Loucy (cell line): ENCODE measurements at regions not wholly inside any gene's neighbourhood (a gene's known extent, or its start where the extent isn't known, plus 50 kb on each side); places are given as distances from the start of the nearest gene placed in this dataset.
"Not testable (repeated sequence)": the region's sequence is repeated elsewhere in the genome, so short reads cannot be mapped to it uniquely, and the experiment has no call there.

Experiments
- H2AFZ ChIP-seq: fragments of 200-600 bp; sonication (generic); 2 replicates; pipeline ENCODE4 v1.6.0; 2016; ENCODE audit warnings: antibody characterized with exemption, mild to moderate bottlenecking, low read length, moderate library complexity
- H3F3A ChIP-seq: fragments of 200-600 bp; 2 replicates; pipeline ENCODE4 v1.6.0; 2016; ENCODE audit warnings: antibody characterized with exemption, low read depth, mild to moderate bottlenecking
- H3K27me3 ChIP-seq: fragments of 200-600 bp; sonication (generic); 2 replicates; pipeline ENCODE4 v1.6.1; 2014; ENCODE audit warnings: low read length, mild to moderate bottlenecking; ENCODE audit not compliant: insufficient read depth, poor library complexity, severe bottlenecking
- H3K36me3 ChIP-seq: fragments of 200-600 bp; sonication (generic); 2 replicates; pipeline ENCODE4 v1.6.1; 2016; ENCODE audit warnings: low read length; ENCODE audit not compliant: insufficient read depth
- H3K4me1 ChIP-seq: fragments of 200-600 bp; sonication (generic); 2 replicates; pipeline ENCODE4 v1.5.1; 2014; ENCODE audit warnings: low read length, mild to moderate bottlenecking; ENCODE audit not compliant: insufficient read depth, poor library complexity, severe bottlenecking
- H3K4me2 ChIP-seq: fragments of 200-600 bp; sonication (generic); 2 replicates; pipeline ENCODE4 v1.6.0; 2014; ENCODE audit warnings: antibody characterized with exemption, low read length, low read depth, mild to moderate bottlenecking; ENCODE audit not compliant: poor library complexity, severe bottlenecking
- H3K4me3 ChIP-seq: fragments of 200-600 bp; sonication (generic); 2 replicates; pipeline ENCODE4 v1.5.1; 2014; ENCODE audit warnings: low read length, mild to moderate bottlenecking, mixed read lengths; ENCODE audit not compliant: poor library complexity, severe bottlenecking
- H3K79me2 ChIP-seq: fragments of 200-600 bp; sonication (generic); 2 replicates; pipeline ENCODE4 v1.6.1; 2014; ENCODE audit warnings: low read length; ENCODE audit not compliant: insufficient read depth
- H3K9ac ChIP-seq: fragments of 200-600 bp; sonication (generic); 2 replicates; pipeline ENCODE4 v1.6.0; 2014; ENCODE audit warnings: mild to moderate bottlenecking, low read depth, low read length, moderate library complexity; ENCODE audit not compliant: poor library complexity, severe bottlenecking
- H3K9me2 ChIP-seq: fragments of 200-600 bp; sonication (generic); replicated peaks from 2 replicates; pipeline ENCODE4 v1.6.1; 2016; ENCODE audit warnings: low read depth, low read length, mixed read lengths
- H3K9me3 ChIP-seq: fragments of 200-600 bp; sonication (generic); 2 replicates; pipeline ENCODE4 v1.6.1; 2014; ENCODE audit warnings: mild to moderate bottlenecking, antibody characterized with exemption, low read length, low read depth; ENCODE audit not compliant: insufficient read depth
- H4K20me1 ChIP-seq: fragments of 200-600 bp; sonication (generic); 2 replicates; pipeline ENCODE4 v1.6.0; 2014; ENCODE audit warnings: antibody characterized with exemption, low read length, mild to moderate bottlenecking; ENCODE audit not compliant: insufficient read depth, poor library complexity, severe bottlenecking
- CTCF ChIP-seq: fragments of 200-600 bp; sonication (generic); conservative IDR thresholded peaks from 2 replicates; pipeline ENCODE4 v1.5.1; 2014; ENCODE audit warnings: mild to moderate bottlenecking, antibody characterized with exemption, low read length
- EZH2phosphoT487 ChIP-seq: fragments of 200-600 bp; IDR thresholded peaks from 2 replicates; pipeline ENCODE4 v1.6.1; 2018; ENCODE audit warnings: antibody characterized with exemption, mild to moderate bottlenecking, moderate library complexity, borderline replicate concordance

GRCh38 chr3:11712646-11713045, 68.9 kb upstream of the VGLL4 start:
- no peak overlapping the region for H3K9ac ChIP-seq
- H3K4me2 ChIP-seq = no peak overlapping the region
- no peak overlapping the region for H3K4me3 ChIP-seq
- H3K9me3 ChIP-seq = peaks cover 5% of the 10 kb centered on the region; the same call in 1 of the 2 replicates
- no peaks in the 10 kb centered on the region for H3K36me3 ChIP-seq
- H3K79me2 ChIP-seq = no peaks in the 10 kb centered on the region
- no peak for TF ChIP-seq CTCF
- no peak for TF ChIP-seq EZH2phosphoT487
- H3K4me1 ChIP-seq = peaks cover 3% of the 10 kb centered on the region
- H4K20me1 ChIP-seq = no peaks in the 10 kb centered on the region
- H3F3A ChIP-seq = no peaks in the 10 kb centered on the region
- H3K27me3 ChIP-seq = no peaks in the 10 kb centered on the region
- H2AFZ ChIP-seq = no peak overlapping the region
- H3K9me2 ChIP-seq = no peaks in the 10 kb centered on the region

- H4K20me1 ChIP-seq = no peaks in the 10 kb centered on the region
- TF ChIP-seq CTCF (no peak), EZH2phosphoT487 (no peak)
- H3K9me3 ChIP-seq = peaks cover 5% of the 10 kb centered on the region; the same call in 1 of the 2 replicates
- H3K4me2 ChIP-seq = no peak overlapping the region
- H3K9ac ChIP-seq = no peak overlapping the region
- no peak overlapping the region for H3K4me3 ChIP-seq
- H3K9me2 ChIP-seq = no peaks in the 10 kb centered on the region
- no peaks in the 10 kb centered on the region for H3F3A ChIP-seq
- H3K79me2 ChIP-seq = no peaks in the 10 kb centered on the region
- H3K4me1 ChIP-seq = no peaks in the 10 kb centered on the region
- H2AFZ ChIP-seq = no peak overlapping the region
- no peaks in the 10 kb centered on the region for H3K36me3 ChIP-seq
- no peaks in the 10 kb centered on the region for H3K27me3 ChIP-seq
Measured at GRCh38 chr3:11711876-11712275, 68.2 kb upstream of the VGLL4 start.

- H3F3A ChIP-seq = no peaks in the 10 kb centered on the region
- no peak overlapping the region for H2AFZ ChIP-seq
- H3K4me2 ChIP-seq = no peak overlapping the region
- no peaks in the 10 kb centered on the region for H3K4me1 ChIP-seq
- no peak overlapping the region for H3K4me3 ChIP-seq
- no peaks in the 10 kb centered on the region for H4K20me1 ChIP-seq
- H3K27me3 ChIP-seq = no peaks in the 10 kb centered on the region
- H3K9me2 ChIP-seq = no peaks in the 10 kb centered on the region
- TF ChIP-seq CTCF = no peak
- TF ChIP-seq EZH2phosphoT487 = no peak
- no peak overlapping the region for H3K9ac ChIP-seq
- peaks cover 5% of the 10 kb centered on the region; the same call in 1 of the 2 replicates for H3K9me3 ChIP-seq
- no peaks in the 10 kb centered on the region for H3K79me2 ChIP-seq
- H3K36me3 ChIP-seq = no peaks in the 10 kb centered on the region
Measured at GRCh38 chr3:11709782-11710181, 66.1 kb upstream of the VGLL4 start.

- not testable (repeated sequence) for H3K4me2 ChIP-seq, H3K9me2 ChIP-seq, H3K27me3 ChIP-seq, H3F3A ChIP-seq, H3K9ac ChIP-seq, H2AFZ ChIP-seq, H4K20me1 ChIP-seq, H3K4me1 ChIP-seq, H3K9me3 ChIP-seq, H3K4me3 ChIP-seq, H3K79me2 ChIP-seq, H3K36me3 ChIP-seq
Measured at GRCh38 chr3:11707084-11707483, 63.4 kb upstream of the VGLL4 start.
